Neural progenitor cell (in vitro differentiated cells): ENCODE measurements at regions not wholly inside any gene's neighbourhood (a gene's known extent, or its start where the extent isn't known, plus 50 kb on each side); places are given as distances from the start of the nearest gene placed in this dataset.
A peak's percentile ranks its signal among the peaks of the same experiment; 100 is the strongest.

ENCODE experiments used
- DNase-seq: peaks from one replicate; pipeline ENCODE4 v3.0.0-alpha.2; 2016; ENCODE audit warnings: low spot score
- H2AFZ ChIP-seq: fragments of 200-600 bp; sonication (generic); replicated peaks from 2 replicates; pipeline ENCODE4 v1.6.1; 2016; ENCODE audit warnings: antibody characterized with exemption
- H3F3A ChIP-seq: fragments of 200-600 bp; sonication (generic); 2 replicates; pipeline ENCODE4 v1.6.1; 2016; ENCODE audit warnings: antibody characterized with exemption, low read depth
- H3K27ac ChIP-seq: fragments of 200-600 bp; sonication (generic); 2 replicates; pipeline ENCODE4 v1.5.1; 2016; ENCODE audit warnings: mild to moderate bottlenecking
- H3K27me3 ChIP-seq: fragments of 200-600 bp; sonication (generic); 2 replicates; pipeline ENCODE4 v1.6.1; 2016; ENCODE audit warnings: mild to moderate bottlenecking, moderate library complexity
- H3K36me3 ChIP-seq: fragments of 200-600 bp; sonication (generic); 2 replicates; pipeline ENCODE4 v1.5.1; 2016
- H3K4me1 ChIP-seq: fragments of 200-600 bp; sonication (generic); 2 replicates; pipeline ENCODE4 v1.6.1; 2016; ENCODE audit warnings: mixed run types
- H3K4me2 ChIP-seq: fragments of 200-600 bp; sonication (generic); 2 replicates; pipeline ENCODE4 v1.6.1; 2016
- H3K4me3 ChIP-seq: fragments of 200-600 bp; sonication (generic); 2 replicates; pipeline ENCODE4 v1.5.1; 2016
- H3K79me2 ChIP-seq: fragments of 200-600 bp; sonication (generic); 2 replicates; pipeline ENCODE4 v1.6.1; 2016; ENCODE audit warnings: low read depth
- H3K9ac ChIP-seq: fragments of 200-600 bp; sonication (generic); 2 replicates; pipeline ENCODE4 v1.6.1; 2016
- H3K9me3 ChIP-seq: fragments of 200-600 bp; sonication (generic); 2 replicates; pipeline ENCODE4 v1.5.1; 2016; ENCODE audit warnings: low read depth
- H4K20me1 ChIP-seq: fragments of 200-600 bp; sonication (generic); 2 replicates; pipeline ENCODE4 v1.6.1; 2016; ENCODE audit warnings: low read depth
- H3K27ac Mint-ChIP-seq: 3 replicates; pipeline ENCODE4 v1.8.0; 2021; ENCODE audit warnings: mixed read lengths
- H3K27me3 Mint-ChIP-seq: 2 replicates; pipeline ENCODE4 v1.8.0; 2022; ENCODE audit warnings: low read depth, mild to moderate bottlenecking, inconsistent platforms, moderate library complexity, mixed read lengths; ENCODE audit not compliant: insufficient read depth
- H3K36me3 Mint-ChIP-seq: 3 replicates; pipeline ENCODE4 v1.8.0; 2021; ENCODE audit warnings: mixed read lengths
- H3K4me1 Mint-ChIP-seq: 3 replicates; pipeline ENCODE4 v1.8.0; 2021; ENCODE audit warnings: mixed read lengths
- H3K4me3 Mint-ChIP-seq: 3 replicates; pipeline ENCODE4 v1.8.0; 2021; ENCODE audit warnings: mild to moderate bottlenecking, moderate library complexity, mixed read lengths
- H3K9me3 Mint-ChIP-seq: 3 replicates; pipeline ENCODE4 v1.8.0; 2020; ENCODE audit warnings: mixed read lengths
- CTCF ChIP-seq: fragments of 200-600 bp; sonication (generic); IDR thresholded peaks from 2 replicates; pipeline ENCODE4 v1.5.1; 2017; ENCODE audit warnings: antibody characterized with exemption, mild to moderate bottlenecking
- EZH2 ChIP-seq: fragments of 200-600 bp; sonication (generic); IDR thresholded peaks from 2 replicates; pipeline ENCODE4 v1.6.1; 2017; ENCODE audit warnings: antibody characterized with exemption, mild to moderate bottlenecking, moderate library complexity
- EZH2phosphoT487 ChIP-seq: fragments of 200-600 bp; sonication (generic); IDR thresholded peaks from 2 replicates; pipeline ENCODE4 v1.6.1; 2017; ENCODE audit warnings: antibody characterized with exemption

GRCh38 chrX:78532363-78532762 is 126.8 kb downstream of the RTL3 start:
- no peak for DNase-seq

GRCh38 chrX:78527818-78528217 is 131.3 kb downstream of the RTL3 start:
- no peaks in the 10 kb centered on the region for H3F3A ChIP-seq
- H3K4me2 ChIP-seq: no peak overlapping the region
- no peaks in the 10 kb centered on the region for H3K79me2 ChIP-seq
- no peak overlapping the region for H3K9ac ChIP-seq
- no peaks in the 10 kb centered on the region for H3K36me3 Mint-ChIP-seq
- H3K27ac Mint-ChIP-seq: no peak overlapping the region
- no peak for DNase-seq
- H3K4me1 ChIP-seq: no peaks in the 10 kb centered on the region
- no peak overlapping the region for H2AFZ ChIP-seq
- no peaks in the 10 kb centered on the region for H3K36me3 ChIP-seq
- H3K27me3 Mint-ChIP-seq: peaks cover 2% of the 10 kb centered on the region
- no peak overlapping the region for H3K27ac ChIP-seq
- no peak overlapping the region for H3K4me3 ChIP-seq
- H3K4me3 Mint-ChIP-seq: no peak overlapping the region
- H3K9me3 Mint-ChIP-seq: no peaks in the 10 kb centered on the region
- no peak for TF ChIP-seq EZH2phosphoT487
- no peak for TF ChIP-seq EZH2
- no peaks in the 10 kb centered on the region for H4K20me1 ChIP-seq
- H3K27me3 ChIP-seq: no peaks in the 10 kb centered on the region
- H3K4me1 Mint-ChIP-seq: no peaks in the 10 kb centered on the region
- peaks cover 13% of the 10 kb centered on the region for H3K9me3 ChIP-seq

More at GRCh38 chrX:78532363-78532762, 126.8 kb downstream of the RTL3 start:
- Histone ChIP-seq H3K27ac (no peak overlapping the region), H3K9me3 (no peaks in the 10 kb centered on the region), H3K4me2 (no peak overlapping the region), H3F3A (no peaks in the 10 kb centered on the region), H3K4me1 (no peaks in the 10 kb centered on the region), H3K27me3 (no peaks in the 10 kb centered on the region), H3K4me3 (no peak overlapping the region), H3K9ac (no peak overlapping the region), H4K20me1 (no peaks in the 10 kb centered on the region), H3K79me2 (no peaks in the 10 kb centered on the region), H3K36me3 (no peaks in the 10 kb centered on the region), H2AFZ (peak overlapping the region; percentile 42)
- Mint-ChIP-seq H3K27me3 (peaks cover 2% of the 10 kb centered on the region), H3K27ac (no peak overlapping the region), H3K4me1 (no peaks in the 10 kb centered on the region), H3K9me3 (no peaks in the 10 kb centered on the region), H3K4me3 (no peak overlapping the region), H3K36me3 (no peaks in the 10 kb centered on the region)
- TF ChIP-seq CTCF: no peak
- TF ChIP-seq EZH2: no peak
- TF ChIP-seq EZH2phosphoT487: no peak

- H3K27ac ChIP-seq: no peak overlapping the region
- DNase-seq: no peak
- H4K20me1 ChIP-seq: no peaks in the 10 kb centered on the region
- H3K4me1 Mint-ChIP-seq: no peaks in the 10 kb centered on the region
- no peaks in the 10 kb centered on the region for H3F3A ChIP-seq
- no peak overlapping the region for H3K4me2 ChIP-seq
- peaks cover 13% of the 10 kb centered on the region for H3K9me3 ChIP-seq
- no peaks in the 10 kb centered on the region for H3K79me2 ChIP-seq
- H3K9me3 Mint-ChIP-seq: no peaks in the 10 kb centered on the region
- no peak overlapping the region for H3K9ac ChIP-seq
- H3K4me3 Mint-ChIP-seq: no peak overlapping the region
- no peaks in the 10 kb centered on the region for H3K4me1 ChIP-seq
- H3K27me3 Mint-ChIP-seq: peaks cover 2% of the 10 kb centered on the region
- no peaks in the 10 kb centered on the region for H3K36me3 ChIP-seq
- H2AFZ ChIP-seq: no peak overlapping the region
- no peak overlapping the region for H3K27ac Mint-ChIP-seq
- TF ChIP-seq EZH2: no peak
- no peak for TF ChIP-seq CTCF
- no peaks in the 10 kb centered on the region for H3K27me3 ChIP-seq
- H3K36me3 Mint-ChIP-seq: no peaks in the 10 kb centered on the region
- H3K4me3 ChIP-seq: no peak overlapping the region
Observed at GRCh38 chrX:78527263-78527662, 131.9 kb downstream of the RTL3 start.

- no peaks in the 10 kb centered on the region for H4K20me1 ChIP-seq
- no peak overlapping the region for H3K27ac Mint-ChIP-seq
- H2AFZ ChIP-seq: no peak overlapping the region
- DNase-seq: no peak
- H3K9me3 ChIP-seq: peaks cover 13% of the 10 kb centered on the region
- no peaks in the 10 kb centered on the region for H3K4me1 Mint-ChIP-seq
- H3K4me3 ChIP-seq: no peak overlapping the region
- H3K27ac ChIP-seq: no peak overlapping the region
- no peaks in the 10 kb centered on the region for H3K27me3 ChIP-seq
- H3K4me1 ChIP-seq: no peaks in the 10 kb centered on the region
- H3K36me3 Mint-ChIP-seq: no peaks in the 10 kb centered on the region
- no peaks in the 10 kb centered on the region for H3F3A ChIP-seq
- H3K4me2 ChIP-seq: no peak overlapping the region
- H3K79me2 ChIP-seq: no peaks in the 10 kb centered on the region
- TF ChIP-seq EZH2phosphoT487: no peak
- no peak for TF ChIP-seq EZH2
- no peak for TF ChIP-seq CTCF
- H3K9ac ChIP-seq: no peak overlapping the region
- H3K9me3 Mint-ChIP-seq: no peaks in the 10 kb centered on the region
- H3K27me3 Mint-ChIP-seq: no peaks in the 10 kb centered on the region
- no peaks in the 10 kb centered on the region for H3K36me3 ChIP-seq
- no peak overlapping the region for H3K4me3 Mint-ChIP-seq
Observed at GRCh38 chrX:78522601-78523000, 136.5 kb downstream of the RTL3 start.
